ENCODE measurements at regions not wholly inside any gene's neighbourhood (a gene's known extent, or its start where the extent isn't known, plus 50 kb on each side); places are given as distances from the start of the nearest gene placed in this dataset.

GRCh38 chr6:163991321-163991720 is 576.8 kb downstream of the QKI start:
- DNase-seq: no peak
- Histone ChIP-seq H3K27ac (ENCODE audit: low read length) (no peak overlapping the region), H3K9me3 (replicated peaks; ENCODE audit: insufficient read depth, low read length) (no peaks in the 10 kb centered on the region), H3K4me2 (ENCODE audit: low read depth, low read length) (no peak overlapping the region), H3K9me2 (replicated peaks; ENCODE audit: insufficient read depth, low read length) (no peaks in the 10 kb centered on the region), H4K20me1 (ENCODE audit: insufficient read depth, low read length) (no peaks in the 10 kb centered on the region), H3K36me3 (replicated peaks; ENCODE audit: insufficient read depth, low read length) (no peaks in the 10 kb centered on the region), H2AFZ (ENCODE audit: low read length) (no peak overlapping the region), H3K9ac (ENCODE audit: low read length) (no peak overlapping the region), H3F3A (ENCODE audit: insufficient read depth, low read length) (no peaks in the 10 kb centered on the region), H3K79me2 (ENCODE audit: low read length) (no peaks in the 10 kb centered on the region), H3K4me3 (ENCODE audit: low read length) (no peak overlapping the region), H3K4me1 (ENCODE audit: low read length) (no peaks in the 10 kb centered on the region), H3K27me3 (replicated peaks; ENCODE audit: insufficient read depth, low read length) (no peaks in the 10 kb centered on the region)
- TF ChIP-seq EZH2phosphoT487 (IDR thresholded peaks at IDR 0.05; ENCODE audit: low read length): no peak
- TF ChIP-seq EZH2 (optimal IDR thresholded peaks at IDR 0.05; ENCODE audit: low read depth, low read length): no peak
- no peak for TF ChIP-seq CTCF (IDR thresholded peaks at IDR 0.05; ENCODE audit: low read length)

DNA sequence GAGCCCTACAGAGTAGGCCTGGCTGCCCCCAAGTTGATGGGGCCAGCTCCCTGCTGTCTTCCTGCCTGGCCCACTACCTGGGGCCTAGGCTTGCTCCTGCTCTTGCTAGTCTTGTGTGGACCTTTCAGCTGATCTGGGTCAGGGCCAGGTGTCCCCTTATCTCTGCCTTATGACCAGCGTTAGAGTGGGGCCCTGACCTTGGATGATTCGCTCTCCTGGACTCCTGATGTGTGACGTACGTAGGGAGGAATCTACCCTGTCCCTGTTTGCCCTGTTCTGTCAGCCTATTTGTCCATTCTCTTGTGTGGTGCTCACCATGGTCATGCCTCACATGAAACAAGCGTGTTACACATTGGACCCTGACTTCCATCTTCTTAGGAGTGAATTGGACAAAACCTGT is 571.8 kb downstream of the QKI start:
- Histone ChIP-seq H3K79me2 (ENCODE audit: low read length) (no peaks in the 10 kb centered on the region), H3K9me3 (replicated peaks; ENCODE audit: insufficient read depth, low read length) (no peaks in the 10 kb centered on the region), H3K9me2 (replicated peaks; ENCODE audit: insufficient read depth, low read length) (no peaks in the 10 kb centered on the region), H2AFZ (ENCODE audit: low read length) (no peak overlapping the region), H3K9ac (ENCODE audit: low read length) (no peak overlapping the region), H3K4me2 (ENCODE audit: low read depth, low read length) (no peak overlapping the region), H3K27me3 (replicated peaks; ENCODE audit: insufficient read depth, low read length) (no peaks in the 10 kb centered on the region), H3K4me1 (ENCODE audit: low read length) (no peaks in the 10 kb centered on the region), H3F3A (ENCODE audit: insufficient read depth, low read length) (no peaks in the 10 kb centered on the region), H3K36me3 (replicated peaks; ENCODE audit: insufficient read depth, low read length) (no peaks in the 10 kb centered on the region), H3K4me3 (ENCODE audit: low read length) (no peak overlapping the region), H3K27ac (ENCODE audit: low read length) (no peak overlapping the region), H4K20me1 (ENCODE audit: insufficient read depth, low read length) (no peaks in the 10 kb centered on the region)
- DNase-seq: no peak
- TF ChIP-seq EZH2phosphoT487 (IDR thresholded peaks at IDR 0.05; ENCODE audit: low read length) (no peak), EZH2 (optimal IDR thresholded peaks at IDR 0.05; ENCODE audit: low read depth, low read length) (no peak), CTCF (IDR thresholded peaks at IDR 0.05; ENCODE audit: low read length) (no peak)

DNA sequence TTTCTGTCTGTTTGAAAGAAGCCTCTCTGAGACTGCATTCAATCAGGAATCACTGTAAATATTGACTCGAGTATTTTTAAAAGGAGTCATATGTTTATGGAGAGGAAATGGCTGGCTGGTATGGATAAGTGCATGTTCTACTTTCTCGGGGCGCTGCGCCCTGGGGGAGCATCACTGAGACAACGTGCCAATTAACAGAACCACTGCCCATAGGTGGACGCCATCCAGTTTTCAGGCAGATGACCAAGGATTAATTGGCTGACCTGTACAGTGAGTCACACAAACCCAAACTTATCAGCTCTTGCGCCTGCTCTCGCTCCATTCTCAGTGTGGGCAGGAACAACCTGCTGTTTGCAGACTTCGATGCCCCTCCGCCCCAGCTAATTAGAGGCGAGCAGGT is 571.2 kb downstream of the QKI start:
- no peaks in the 10 kb centered on the region for H3K9me2 ChIP-seq (replicated peaks; ENCODE audit: insufficient read depth, low read length)

More for the DNA sequence above, 571.2 kb downstream of the QKI start:
- H3K36me3 ChIP-seq (replicated peaks; ENCODE audit: insufficient read depth, low read length): no peaks in the 10 kb centered on the region
- no peak overlapping the region for H3K9ac ChIP-seq (ENCODE audit: low read length)
- DNase-seq: no peak
- no peaks in the 10 kb centered on the region for H3F3A ChIP-seq (ENCODE audit: insufficient read depth, low read length)
- H3K79me2 ChIP-seq (ENCODE audit: low read length): no peaks in the 10 kb centered on the region
- H3K4me2 ChIP-seq (ENCODE audit: low read depth, low read length): no peak overlapping the region
- no peaks in the 10 kb centered on the region for H3K27me3 ChIP-seq (replicated peaks; ENCODE audit: insufficient read depth, low read length)
- H3K27ac ChIP-seq (ENCODE audit: low read length): no peak overlapping the region
- H3K9me3 ChIP-seq (replicated peaks; ENCODE audit: insufficient read depth, low read length): no peaks in the 10 kb centered on the region
- H3K4me1 ChIP-seq (ENCODE audit: low read length): no peaks in the 10 kb centered on the region
- no peak overlapping the region for H2AFZ ChIP-seq (ENCODE audit: low read length)
- H4K20me1 ChIP-seq (ENCODE audit: insufficient read depth, low read length): no peaks in the 10 kb centered on the region
- TF ChIP-seq CTCF (IDR thresholded peaks at IDR 0.05; ENCODE audit: low read length) (no peak), EZH2 (optimal IDR thresholded peaks at IDR 0.05; ENCODE audit: low read depth, low read length) (no peak), EZH2phosphoT487 (IDR thresholded peaks at IDR 0.05; ENCODE audit: low read length) (no peak)
- H3K4me3 ChIP-seq (ENCODE audit: low read length): no peak overlapping the region

All from MM.1S (cell line).